Motor neuron (in vitro differentiated cells): ENCODE measurements at regions not wholly inside any gene's neighbourhood (a gene's known extent, or its start where the extent isn't known, plus 50 kb on each side); places are given as distances from the start of the nearest gene placed in this dataset.
"Not testable (repeated sequence)": the region's sequence is repeated elsewhere in the genome, so short reads cannot be mapped to it uniquely, and the experiment has no call there.

Experiments
- ATAC-seq, 8 experiments: fragments of 200-7000 bp; cut with Tn5 transposase; replicated peaks in 6 of 8; 2 replicates each; pipeline ENCODE4 v1.8.0; 2021; ENCODE audit warnings: mild to moderate bottlenecking in 8 of 8, moderate library complexity in 8 of 8
- H3K27ac ChIP-seq, 2 donors: fragments of 250-450 bp; sonication (Bioruptor Pico); 2 replicates each; pipeline ENCODE4 v1.9.0; 2021; ENCODE audit warnings: antibody characterized with exemption in 2 of 2, mild to moderate bottlenecking in 2 of 2, moderate library complexity in 1 of 2
- H3K4me1 ChIP-seq, 2 donors: fragments of 250-450 bp; sonication (Bioruptor Pico); replicated peaks in 1 of 2; 2 replicates each; pipeline ENCODE4 v1.6.1; 2021; ENCODE audit warnings: antibody characterized with exemption in 2 of 2, mild to moderate bottlenecking in 2 of 2, moderate library complexity in 1 of 2
- H3K4me3 ChIP-seq, 5 donors: fragments of 250-450 bp; sonication (Bioruptor Pico); 2 replicates each; pipeline ENCODE4 v1.9.0; 2021; ENCODE audit warnings: antibody characterized with exemption in 5 of 5, mild to moderate bottlenecking in 5 of 5, moderate library complexity in 4 of 5
- WGBS, 10 experiments: fragments of 450-650 bp; shearing (Covaris generic); methylation state at CpG; one replicate each; pipeline ENCODE4 v1.0.0; 2022; 5-methylcytosine and 5-hydroxymethylcytosine counted together
- in situ Hi-C, 9 experiments: fragments of 400-800 bp; cut with MboI; loops; one replicate each; pipeline ENCODE4 v1.15.0; 2021; ENCODE audit warnings: low sequenced_read_pairs in 9 of 9, low pct_unique_long_range_greater_than_20kb in 2 of 9; ENCODE audit not compliant: unreplicated experiment in 9 of 9

- H3K4me1 ChIP-seq = no peaks in the 10 kb centered on the region
- H3K27ac ChIP-seq = no peak overlapping the region
- 50 to 100% (median 97%) methylated on average over 1 to 2 of the region's 2 CpGs; no CpG with 5 or more reads in 2 of the 10 experiments for WGBS, 10 experiments
- H3K4me3 ChIP-seq = no peak overlapping the region
- in situ Hi-C loops = no loop called here
- no peak for ATAC-seq
Measured at GRCh38 chr6:133083248-133083967, 157.7 kb upstream of the EYA4 start.

- no peak overlapping the region for H3K4me3 ChIP-seq
- no peaks in the 10 kb centered on the region for H3K4me1 ChIP-seq
- 0 to 100% (median 85%) methylated on average over 1 of the region's 1 CpG for WGBS, 10 experiments
- in situ Hi-C loops = no loop called here
- ATAC-seq = no peak
- no peak overlapping the region for H3K27ac ChIP-seq
Measured at GRCh38 chr6:133085471-133085870, 155.7 kb upstream of the EYA4 start.

DNA sequence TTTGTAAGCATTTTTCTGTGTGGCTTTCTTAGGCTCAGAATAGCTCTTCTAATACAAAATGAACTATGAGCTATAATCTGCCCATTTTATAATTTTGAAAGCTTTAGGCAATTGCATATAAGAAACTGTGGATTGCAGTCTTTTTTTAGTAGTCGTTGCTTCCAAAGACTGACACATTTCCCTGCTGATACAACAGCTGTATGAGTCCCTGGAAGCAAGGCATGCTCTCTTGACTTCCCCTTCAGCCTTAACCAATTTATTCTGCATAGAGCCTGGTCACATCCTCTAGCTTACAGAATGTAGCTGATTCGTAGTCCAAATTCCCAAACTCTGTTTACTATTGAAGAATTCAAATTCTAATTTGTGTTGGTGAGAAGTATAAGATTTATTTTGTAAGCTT, 155.3 kb upstream of the EYA4 start:
- ATAC-seq = peak in 1 of 8 experiments; percentile 23
- no peak overlapping the region for H3K27ac ChIP-seq
- no peak overlapping the region for H3K4me3 ChIP-seq
- H3K4me1 ChIP-seq = no peaks in the 10 kb centered on the region
- WGBS, 10 experiments = 0 to 100% (median 43%) methylated on average over 1 to 2 of the region's 2 CpGs; no CpG with 5 or more reads in 1 of the 10 experiments
- in situ Hi-C loops = no loop called here

- H3K4me1 ChIP-seq = peaks cover 0 to 3% of the 10 kb centered on the region in 2 donors
- in situ Hi-C loops = no loop called here
- no peak for ATAC-seq
Measured at GRCh38 chr6:133088931-133089695, 152.0 kb upstream of the EYA4 start.

DNA sequence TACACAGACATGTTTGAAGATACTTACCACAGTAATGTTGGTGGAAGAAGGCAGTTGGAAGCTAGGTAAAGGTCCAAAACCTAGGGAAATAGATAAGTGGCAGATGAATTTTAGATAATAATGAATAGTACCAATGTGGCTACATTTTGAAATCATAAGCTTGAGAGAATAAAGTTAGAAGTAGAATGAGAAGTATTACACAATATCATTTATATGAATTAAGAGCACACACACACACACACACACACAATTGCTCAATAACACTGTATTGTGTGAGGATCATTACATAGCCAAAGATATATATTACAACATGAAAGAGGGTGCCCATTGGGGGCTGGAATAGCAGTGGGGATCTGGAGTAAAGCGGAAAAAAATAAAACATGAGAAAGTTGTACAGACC, 149.0 kb upstream of the EYA4 start:
- H3K4me1 ChIP-seq = peaks cover 0 to 4% of the 10 kb centered on the region in 2 donors
- H3K27ac ChIP-seq = no peak overlapping the region
- ATAC-seq = no peak
- WGBS, 10 experiments = 86 to 100% (median 100%) methylated on average over 1 of the region's 1 CpG; no CpG with 5 or more reads in 5 of the 10 experiments
- in situ Hi-C loops = no loop called here
- H3K4me3 ChIP-seq = no peak overlapping the region

More at GRCh38 chr6:133088931-133089695, 152.0 kb upstream of the EYA4 start:
- no peak overlapping the region for H3K27ac ChIP-seq
- no peak overlapping the region for H3K4me3 ChIP-seq
- WGBS, 10 experiments = 0 to 99% (median 70%) methylated on average over 1 to 5 of the region's 5 CpGs

DNA sequence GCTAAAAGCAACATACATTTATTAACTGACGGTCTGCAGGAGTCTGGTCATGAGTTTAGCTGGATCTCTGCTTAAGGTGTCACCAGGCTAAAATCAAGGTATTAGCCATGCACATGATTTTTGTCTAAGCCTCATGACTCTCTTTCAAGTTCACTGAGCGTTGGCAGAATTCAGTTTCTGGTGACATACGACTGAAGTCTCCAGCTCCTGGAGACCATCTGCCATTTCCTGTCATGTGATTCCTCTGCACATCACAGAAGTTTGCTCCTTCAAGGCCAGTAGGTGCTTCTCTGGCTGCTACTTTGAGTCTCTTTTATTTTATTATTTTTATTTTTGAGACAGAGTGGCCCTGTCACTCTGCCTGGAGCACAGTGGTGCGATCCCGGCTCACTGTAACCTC, 148.4 kb upstream of the EYA4 start:
- H3K4me3 ChIP-seq = no peak overlapping the region
- in situ Hi-C loops = no loop called here
- no peak overlapping the region for H3K27ac ChIP-seq
- no peak for ATAC-seq
- WGBS, 10 experiments = 16 to 100% (median 80%) methylated on average over 1 to 5 of the region's 5 CpGs; no CpG with 5 or more reads in 3 of the 10 experiments
- peaks cover 0 to 4% of the 10 kb centered on the region in 2 donors for H3K4me1 ChIP-seq

- ATAC-seq, H3K27ac ChIP-seq, in situ Hi-C loops, H3K4me1 ChIP-seq, H3K4me3 ChIP-seq: not testable (repeated sequence)
- WGBS, 10 experiments = 0 to 100% (median 90%) methylated on average over 1 to 3 of the region's 3 CpGs; no CpG with 5 or more reads in 3 of the 10 experiments
Measured at GRCh38 chr6:133093211-133093610, 147.9 kb upstream of the EYA4 start.

GRCh38 chr6:133093956-133094355, 147.2 kb upstream of the EYA4 start:
- H3K4me1 ChIP-seq = peaks cover 3 to 5% of the 10 kb centered on the region in 2 donors
- peak in 5 of 8 experiments; percentile 30 to 57 (median 39) for ATAC-seq
- in situ Hi-C loops = no loop called here
- 51 to 100% (median 69%) methylated on average over 1 to 3 of the region's 3 CpGs; no CpG with 5 or more reads in 1 of the 10 experiments for WGBS, 10 experiments
- no peak overlapping the region for H3K27ac ChIP-seq
- H3K4me3 ChIP-seq = no peak overlapping the region

DNA sequence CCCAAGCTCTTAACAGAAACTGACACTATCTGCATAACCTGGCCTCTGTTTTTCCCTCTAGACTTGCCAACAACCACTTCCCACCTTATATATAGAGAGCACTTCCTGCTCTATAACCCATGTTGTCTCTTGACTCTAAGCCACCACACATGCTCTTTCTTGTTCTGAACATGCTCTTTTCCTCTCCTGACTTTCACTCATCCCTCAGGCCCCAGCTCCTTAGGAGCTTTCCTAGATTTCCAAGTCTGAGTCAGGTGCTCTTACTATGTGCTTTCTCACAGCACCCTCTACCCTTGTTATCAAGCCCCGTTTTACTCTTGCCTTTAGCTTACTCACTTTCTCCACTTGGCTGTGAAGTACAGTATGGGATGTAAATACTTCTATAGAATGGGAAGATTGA, 143.9 kb upstream of the EYA4 start:
- in situ Hi-C loops = no loop called here
- no peak for ATAC-seq
- Histone ChIP-seq H3K4me3 (no peak overlapping the region), H3K27ac (no peak overlapping the region), H3K4me1 (peaks cover 14 to 18% of the 10 kb centered on the region in 2 donors)
- 0 to 80% (median 67%) methylated on average over 1 of the region's 1 CpG; no CpG with 5 or more reads in 5 of the 10 experiments for WGBS, 10 experiments

- in situ Hi-C loops = no loop called here
- Histone ChIP-seq H3K27ac (peak overlapping the region in 1 of 2 donors; percentile 5), H3K4me1 (peaks cover 13 to 14% of the 10 kb centered on the region in 2 donors), H3K4me3 (no peak overlapping the region)
- ATAC-seq = peak; percentile 40 to 99 (median 70)
Measured at GRCh38 chr6:133099573-133099972, 141.6 kb upstream of the EYA4 start.

DNA sequence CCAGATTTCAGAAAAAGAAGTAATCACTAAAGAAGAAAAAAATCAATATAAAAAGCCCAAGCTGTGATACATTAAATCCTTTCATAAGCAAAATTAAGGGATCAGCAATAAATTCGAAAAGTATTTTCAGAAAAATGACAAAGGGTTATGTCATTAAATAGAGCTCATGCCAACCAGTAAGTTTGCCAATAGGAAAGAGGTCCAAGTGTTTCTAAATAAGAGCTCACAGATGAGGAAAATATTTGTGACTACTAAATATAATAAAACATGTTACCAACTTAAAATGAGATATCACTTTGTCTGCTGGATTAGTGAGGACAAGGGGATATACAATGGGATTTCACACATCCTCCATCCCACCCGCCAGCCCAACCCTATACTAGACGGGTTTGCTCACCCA, 140.3 kb upstream of the EYA4 start:
- Histone ChIP-seq H3K4me1 (peaks cover 13 to 14% of the 10 kb centered on the region in 2 donors), H3K27ac (no peak overlapping the region), H3K4me3 (no peak overlapping the region)
- WGBS, 10 experiments = 3 to 100% (median 55%) methylated on average over 1 to 3 of the region's 3 CpGs; no CpG with 5 or more reads in 2 of the 10 experiments
- no peak for ATAC-seq
- in situ Hi-C loops = no loop called here

DNA sequence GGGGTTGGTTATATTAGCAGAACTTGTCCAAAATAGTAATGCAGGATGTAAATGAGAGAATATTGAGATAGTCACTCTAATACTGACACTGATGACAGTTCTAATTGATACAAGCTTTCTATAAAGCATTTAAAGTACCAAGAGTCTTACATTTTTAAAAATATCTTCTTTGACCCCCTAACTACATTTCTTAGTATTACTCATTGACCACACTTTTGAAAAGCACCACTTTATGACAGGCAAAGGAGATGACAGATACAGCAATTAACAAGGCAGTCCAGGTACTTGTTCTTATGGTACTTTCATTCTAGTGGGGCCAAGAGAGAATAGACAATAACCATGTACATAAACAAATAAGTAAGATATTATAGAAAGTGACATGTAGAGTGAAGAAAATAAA, 139.4 kb upstream of the EYA4 start:
- no peak for ATAC-seq
- no peak overlapping the region for H3K27ac ChIP-seq

DNA sequence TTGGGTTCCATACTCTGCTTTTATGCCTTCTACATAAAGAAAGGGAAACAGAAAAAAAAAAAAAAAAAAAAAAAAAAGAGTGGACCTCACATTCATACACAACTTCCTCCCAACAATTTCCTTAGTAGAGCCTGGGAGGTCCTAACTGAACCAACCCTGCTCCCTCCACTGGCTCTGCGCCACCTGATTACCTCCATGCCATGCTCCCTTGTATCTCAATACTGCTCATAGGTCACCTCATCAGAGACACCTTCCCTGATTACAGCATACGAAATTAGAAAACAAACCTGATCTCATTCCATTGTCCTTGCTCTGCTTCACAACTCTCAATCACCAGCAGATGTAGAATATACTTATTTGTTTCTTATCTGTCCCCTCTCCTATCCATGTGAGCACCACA, 134.2 kb upstream of the EYA4 start:
- Histone ChIP-seq H3K4me1 (peaks cover 0 to 7% of the 10 kb centered on the region in 2 donors), H3K4me3 (no peak overlapping the region), H3K27ac (no peak overlapping the region)
- no peak for ATAC-seq
- 57 to 100% (median 92%) methylated on average over 1 to 2 of the region's 2 CpGs; no CpG with 5 or more reads in 2 of the 10 experiments for WGBS, 10 experiments
- in situ Hi-C loops = no loop called here

More for the DNA sequence above, 139.4 kb upstream of the EYA4 start:
- peaks cover 13 to 14% of the 10 kb centered on the region in 2 donors for H3K4me1 ChIP-seq
- in situ Hi-C loops = no loop called here
- no peak overlapping the region for H3K4me3 ChIP-seq
